Chondrocyte (in vitro differentiated cells): ENCODE measurements at regions not wholly inside any gene's neighbourhood (a gene's known extent, or its start where the extent isn't known, plus 50 kb on each side); places are given as distances from the start of the nearest gene placed in this dataset.

ENCODE experiments used
- DNase-seq: peaks from one replicate; pipeline ENCODE4 v3.0.0; 2021; ENCODE audit warnings: mixed read lengths, low spot score
- H3K27ac Mint-ChIP-seq: one replicate; pipeline ENCODE4 v1.8.0; 2021; ENCODE audit warnings: mild to moderate bottlenecking, moderate library complexity, mixed read lengths; ENCODE audit not compliant: unreplicated experiment
- H3K27me3 Mint-ChIP-seq: 2 replicates; pipeline ENCODE4 v1.8.0; 2021; ENCODE audit warnings: low read depth, mixed read lengths
- H3K36me3 Mint-ChIP-seq: 2 replicates; pipeline ENCODE4 v1.8.0; 2021; ENCODE audit warnings: low read depth, mixed read lengths
- H3K4me1 Mint-ChIP-seq: 2 replicates; pipeline ENCODE4 v1.8.0; 2021; ENCODE audit warnings: low read depth, mild to moderate bottlenecking, mixed read lengths
- H3K4me3 Mint-ChIP-seq: one replicate; pipeline ENCODE4 v1.8.0; 2021; ENCODE audit warnings: mild to moderate bottlenecking, moderate library complexity, mixed read lengths; ENCODE audit not compliant: unreplicated experiment
- H3K9me3 Mint-ChIP-seq: 2 replicates; pipeline ENCODE4 v1.8.0; 2021; ENCODE audit warnings: low read depth, mixed read lengths
- TF ChIP-seq, protein P1 (sequence below): fragments of 200-600 bp; sonication (generic); IDR thresholded peaks from 2 replicates; pipeline ENCODE4 v1.5.0; 2021; ENCODE audit warnings: antibody characterized with exemption, mild to moderate bottlenecking, moderate library complexity

DNA sequence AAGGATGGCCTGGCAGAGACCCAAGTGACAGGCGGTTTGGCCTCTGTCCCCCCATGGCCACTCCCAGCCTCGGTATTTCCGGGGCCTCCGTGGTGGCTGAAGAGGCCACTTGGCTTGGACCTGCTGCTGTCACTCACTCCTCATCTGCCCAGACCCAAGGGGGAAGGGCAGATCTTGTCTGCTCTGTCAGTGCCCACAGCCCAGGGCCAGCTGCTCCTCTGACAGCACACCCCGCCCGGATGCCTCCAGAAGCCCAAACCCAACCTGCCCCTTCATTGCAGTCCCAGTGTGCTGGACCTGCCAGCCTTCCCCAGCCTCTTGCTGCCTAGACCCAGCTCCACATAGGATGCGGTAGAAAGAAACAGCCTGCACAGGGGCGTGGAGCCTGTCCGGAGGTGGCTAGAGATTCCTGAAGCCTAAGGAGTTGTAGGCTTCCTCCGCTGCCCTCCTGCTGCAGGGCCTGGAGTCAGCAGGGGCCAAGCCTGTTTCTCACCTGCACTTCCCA, 52.0 kb downstream of the MAGEF1 start:
- H3K27ac Mint-ChIP-seq = no peak overlapping the region
- DNase-seq = no peak
- no peak overlapping the region for H3K4me3 Mint-ChIP-seq
- H3K27me3 Mint-ChIP-seq = no peaks in the 10 kb centered on the region
- peaks cover 1% of the 10 kb centered on the region for H3K36me3 Mint-ChIP-seq
- H3K4me1 Mint-ChIP-seq = peaks cover 47% of the 10 kb centered on the region
- TF ChIP-seq, protein P1, sequence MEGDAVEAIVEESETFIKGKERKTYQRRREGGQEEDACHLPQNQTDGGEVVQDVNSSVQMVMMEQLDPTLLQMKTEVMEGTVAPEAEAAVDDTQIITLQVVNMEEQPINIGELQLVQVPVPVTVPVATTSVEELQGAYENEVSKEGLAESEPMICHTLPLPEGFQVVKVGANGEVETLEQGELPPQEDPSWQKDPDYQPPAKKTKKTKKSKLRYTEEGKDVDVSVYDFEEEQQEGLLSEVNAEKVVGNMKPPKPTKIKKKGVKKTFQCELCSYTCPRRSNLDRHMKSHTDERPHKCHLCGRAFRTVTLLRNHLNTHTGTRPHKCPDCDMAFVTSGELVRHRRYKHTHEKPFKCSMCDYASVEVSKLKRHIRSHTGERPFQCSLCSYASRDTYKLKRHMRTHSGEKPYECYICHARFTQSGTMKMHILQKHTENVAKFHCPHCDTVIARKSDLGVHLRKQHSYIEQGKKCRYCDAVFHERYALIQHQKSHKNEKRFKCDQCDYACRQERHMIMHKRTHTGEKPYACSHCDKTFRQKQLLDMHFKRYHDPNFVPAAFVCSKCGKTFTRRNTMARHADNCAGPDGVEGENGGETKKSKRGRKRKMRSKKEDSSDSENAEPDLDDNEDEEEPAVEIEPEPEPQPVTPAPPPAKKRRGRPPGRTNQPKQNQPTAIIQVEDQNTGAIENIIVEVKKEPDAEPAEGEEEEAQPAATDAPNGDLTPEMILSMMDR = no peak
- no peaks in the 10 kb centered on the region for H3K9me3 Mint-ChIP-seq

DNA sequence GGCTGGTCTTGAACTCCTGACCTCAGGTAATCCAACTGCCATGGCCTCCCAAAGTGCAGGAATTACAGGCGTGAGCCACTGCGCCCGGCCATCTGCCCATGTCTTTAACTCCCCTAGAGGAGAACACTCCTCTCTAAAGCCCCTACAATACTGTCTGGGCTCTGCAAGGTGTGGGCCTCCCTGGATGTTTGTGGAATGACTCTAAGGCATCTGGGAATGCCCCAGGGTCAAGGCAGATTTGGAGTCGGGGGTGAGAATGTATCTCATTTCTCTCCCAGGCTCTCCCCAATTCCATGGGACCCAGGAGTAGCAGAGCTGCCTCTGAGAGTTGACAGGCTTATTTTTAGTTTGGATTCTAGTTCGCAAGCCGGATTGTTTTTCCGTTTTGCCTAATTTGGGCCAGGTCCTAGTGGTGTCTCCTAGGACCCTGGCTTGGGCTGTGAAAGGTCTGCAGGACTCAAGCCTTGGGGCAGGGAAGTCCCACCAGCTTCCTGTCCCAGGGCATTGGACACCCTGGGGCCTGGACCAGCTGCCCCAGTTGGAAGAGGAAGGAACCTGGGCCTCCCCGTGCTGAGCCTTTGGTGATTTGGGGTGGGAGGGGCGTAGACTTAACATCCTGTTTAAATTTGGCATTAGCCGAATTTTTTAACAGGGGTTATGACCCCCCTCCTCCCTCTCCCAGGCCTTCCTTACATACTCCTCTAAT, 53.5 kb downstream of the MAGEF1 start:
- no peak overlapping the region for H3K4me3 Mint-ChIP-seq
- no peaks in the 10 kb centered on the region for H3K27me3 Mint-ChIP-seq
- H3K9me3 Mint-ChIP-seq = peaks cover 6% of the 10 kb centered on the region
- TF ChIP-seq, protein P1 = no peak
- no peak for DNase-seq
- no peak overlapping the region for H3K27ac Mint-ChIP-seq
- H3K36me3 Mint-ChIP-seq = peaks cover 1% of the 10 kb centered on the region
- H3K4me1 Mint-ChIP-seq = peaks cover 42% of the 10 kb centered on the region

DNA sequence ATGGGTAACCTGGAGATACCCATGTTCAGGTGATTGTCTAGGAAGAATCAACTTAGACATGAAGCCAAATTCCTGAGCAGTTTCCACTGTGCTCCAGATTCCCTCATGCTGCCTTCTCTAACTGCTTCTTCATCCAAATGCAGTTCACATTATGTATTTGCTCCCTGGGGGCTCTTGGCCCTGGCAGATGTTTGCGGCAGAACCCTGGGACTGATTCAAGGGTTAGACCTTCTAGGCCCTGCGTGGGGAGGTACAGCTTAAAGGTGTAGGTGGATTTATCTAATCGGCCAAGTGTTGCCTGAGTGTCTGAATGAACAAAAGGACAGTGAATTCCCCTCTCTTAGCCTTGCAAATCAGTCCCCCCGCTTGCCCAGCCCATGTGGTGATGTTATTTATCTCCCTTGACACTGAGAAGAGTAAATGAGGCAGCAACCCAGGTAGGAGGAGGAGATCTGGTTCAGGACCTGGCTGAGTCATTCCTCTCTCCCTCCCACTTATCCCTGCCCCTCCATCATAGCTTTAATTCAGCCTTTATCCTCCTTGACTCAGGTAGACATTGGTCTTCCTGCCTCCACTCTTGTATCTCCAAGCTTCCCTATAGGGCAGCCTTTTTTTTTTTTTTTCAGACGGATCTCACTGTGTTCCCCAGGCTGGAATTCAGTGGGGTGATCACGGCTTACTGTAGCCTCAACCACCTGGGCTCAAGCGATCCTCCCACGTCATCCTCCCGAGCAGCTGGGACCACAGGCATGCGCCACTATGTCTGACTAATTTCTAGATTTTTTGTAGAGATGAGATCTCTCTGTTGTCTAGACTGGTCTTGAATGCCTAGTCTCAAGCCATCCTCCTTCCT, 54.8 kb downstream of the MAGEF1 start:
- Mint-ChIP-seq H3K4me1 (peaks cover 47% of the 10 kb centered on the region), H3K9me3 (peaks cover 6% of the 10 kb centered on the region), H3K27me3 (no peaks in the 10 kb centered on the region), H3K27ac (no peak overlapping the region), H3K4me3 (no peak overlapping the region), H3K36me3 (peaks cover 1% of the 10 kb centered on the region)
- no peak for DNase-seq
- TF ChIP-seq, protein P1 = no peak

DNA sequence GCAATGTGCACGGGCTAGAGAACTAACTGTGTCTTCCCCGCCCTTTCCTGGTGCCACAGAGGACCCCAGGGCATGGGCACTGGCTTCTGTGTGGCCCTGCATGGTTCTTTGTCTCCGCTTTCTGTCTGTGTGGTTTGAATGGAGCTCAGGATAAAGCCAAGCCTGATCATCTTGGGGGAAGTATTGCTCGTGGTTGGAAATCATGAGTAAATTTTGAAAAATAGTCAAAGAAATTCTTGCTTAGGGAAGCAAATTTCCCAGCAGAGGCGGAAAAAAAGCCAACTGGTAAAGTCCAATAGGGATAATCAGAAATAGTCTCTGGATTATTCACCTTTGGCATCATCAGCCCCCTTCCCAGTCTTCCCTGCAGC, 55.4 kb downstream of the MAGEF1 start:
- Mint-ChIP-seq H3K27me3 (no peaks in the 10 kb centered on the region), H3K4me1 (peaks cover 50% of the 10 kb centered on the region)
- no peak for DNase-seq

DNA sequence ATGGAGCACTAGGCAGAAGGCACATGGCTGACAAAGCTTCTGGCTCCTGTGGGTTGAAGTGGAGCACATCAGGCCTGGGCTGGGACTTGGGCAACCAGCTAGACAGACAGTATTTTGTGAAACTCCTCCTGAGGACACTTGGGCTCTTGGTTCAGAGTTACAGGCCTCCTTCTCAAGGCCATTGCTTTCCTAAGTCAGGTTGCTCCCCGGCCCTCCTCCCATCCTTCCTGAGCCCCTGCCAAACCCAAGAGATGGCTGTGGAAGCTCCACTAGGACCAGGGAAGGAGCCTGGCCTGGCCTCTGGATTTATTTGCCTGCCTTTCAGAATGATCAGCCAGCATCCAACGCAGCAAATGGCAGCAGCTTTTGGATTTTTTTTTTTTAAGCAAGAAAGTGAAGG, 56.3 kb downstream of the MAGEF1 start:
- Mint-ChIP-seq H3K36me3 (peaks cover 1% of the 10 kb centered on the region), H3K27me3 (no peaks in the 10 kb centered on the region), H3K4me3 (no peak overlapping the region), H3K27ac (no peak overlapping the region), H3K9me3 (peaks cover 6% of the 10 kb centered on the region), H3K4me1 (peaks cover 46% of the 10 kb centered on the region)
- TF ChIP-seq, protein P1 = no peak
- no peak for DNase-seq

More for the DNA sequence above, 55.4 kb downstream of the MAGEF1 start:
- TF ChIP-seq, protein P1 = no peak
- Mint-ChIP-seq H3K27ac (no peak overlapping the region), H3K4me3 (no peak overlapping the region), H3K9me3 (peaks cover 6% of the 10 kb centered on the region), H3K36me3 (peaks cover 1% of the 10 kb centered on the region)
